ENCODE measurements at regions not wholly inside any gene's neighbourhood (a gene's known extent, or its start where the extent isn't known, plus 50 kb on each side); places are given as distances from the start of the nearest gene placed in this dataset.

- Histone ChIP-seq H3K4me3 (no peak overlapping the region), H3K4me2 (ENCODE audit: insufficient read depth, low read length) (no peak overlapping the region), H2AFZ (ENCODE audit: low read depth, low read length) (no peak overlapping the region), H3K27ac (ENCODE audit: extremely low read depth, low read depth, low read length) (no peak overlapping the region), H3K9me3 (replicated peaks; ENCODE audit: control insufficient read depth, insufficient read depth, low read depth, low read length) (no peaks in the 10 kb centered on the region), H3K9me1 (ENCODE audit: control insufficient read depth, insufficient read depth, low read length) (no peaks in the 10 kb centered on the region), H4K20me1 (replicated peaks; ENCODE audit: control insufficient read depth, insufficient read depth, low read length) (no peaks in the 10 kb centered on the region), H3K9ac (ENCODE audit: insufficient read depth in 1 of 2, low read depth in 2 of 2, low read length in 2 of 2) (no peak overlapping the region), H3K36me3 (ENCODE audit: control insufficient read depth, insufficient read depth, low read length) (no peaks in the 10 kb centered on the region), H3K4me1 (replicated peaks in 1 of 2; ENCODE audit: control insufficient read depth in 2 of 2, insufficient read depth in 2 of 2, low read length in 2 of 2) (no peaks in the 10 kb centered on the region), H3K27me3 (ENCODE audit: control insufficient read depth in 2 of 2, insufficient read depth in 2 of 2, low read length in 2 of 2) (peaks cover 0 to 2% of the 10 kb centered on the region in 2 experiments; a peak in 1 of 5 replicates), H3K79me2 (ENCODE audit: control insufficient read depth, insufficient read depth, low read length) (no peaks in the 10 kb centered on the region)
- 0% methylated on average over 5 of the region's 5 CpGs for WGBS (ENCODE audit: insufficient coverage, low coverage, missing lambda C conversion rate)
- ChIA-PET POLR2A (no interaction called here), CTCF (ENCODE audit: low intra/inter-chr PET ratio) (no interaction called here)
- in situ Hi-C loops (cut with MboI) (no loop called here), intact Hi-C loops (cut with micrococcal nuclease) (no loop called here)
- no peak for ATAC-seq
- DNase-seq (ENCODE audit: extremely low read depth in 1 of 4, low spot score in 3 of 4): no peak
- FAIRE-seq: no peak
- no TSS peak for BruUV-seq (replicated peaks)
- TF ChIP-seq HDGF (IDR thresholded peaks at IDR 0.05): no peak
- TF ChIP-seq CCNT2 (IDR thresholded peaks at IDR 0.05; ENCODE audit: borderline replicate concordance, extremely low read depth, insufficient read length, low read depth, low read length): no peak
- no peak for TF ChIP-seq MTF1 (CRISPR knock-in tag; IDR thresholded peaks at IDR 0.05; ENCODE audit: borderline replicate concordance)
- TF ChIP-seq PHF8 (IDR thresholded peaks at IDR 0.05; ENCODE audit: borderline replicate concordance, low read length): no peak
- TF ChIP-seq, protein P1, sequence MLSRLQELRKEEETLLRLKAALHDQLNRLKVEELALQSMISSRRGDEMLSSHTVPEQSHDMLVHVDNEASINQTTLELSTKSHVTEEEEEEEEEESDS (CRISPR knock-in tag; IDR thresholded peaks at IDR 0.05): no peak
- TF ChIP-seq MTA2 (IDR thresholded peaks at IDR 0.05; ENCODE audit: low read depth): no peak
- no peak for TF ChIP-seq E2F8 (IDR thresholded peaks at IDR 0.05; ENCODE audit: low read depth, partially characterized antibody)
- TF ChIP-seq CBFB (CRISPR knock-in tag; IDR thresholded peaks at IDR 0.05): no peak
- no peak for TF ChIP-seq SMAD4 (CRISPR knock-in tag; conservative IDR thresholded peaks at IDR 0.05)
- TF ChIP-seq SNIP1 (IDR thresholded peaks at IDR 0.05; ENCODE audit: low read depth): no peak
- no peak for TF ChIP-seq SNRNP70 (optimal IDR thresholded peaks at IDR 0.05; ENCODE audit: low read depth, low read length)
- TF ChIP-seq POLR2AphosphoS2 (IDR thresholded peaks at IDR 0.05; ENCODE audit: low read length): no peak
- TF ChIP-seq ATF7 (IDR thresholded peaks at IDR 0.05): no peak
- TF ChIP-seq BCLAF1 (IDR thresholded peaks at IDR 0.05; ENCODE audit: borderline replicate concordance in 1 of 2, control insufficient read depth in 1 of 2, low read depth in 2 of 2, low read length in 1 of 2): no peak
- no peak for TF ChIP-seq CBFA2T3 (IDR thresholded peaks at IDR 0.05)
Observed at GRCh38 chr4:24364249-24364648, 220.1 kb downstream of the DHX15 start.
